Amniotic stem cell (primary cell): ENCODE measurements at regions not wholly inside any gene's neighbourhood (a gene's known extent, or its start where the extent isn't known, plus 50 kb on each side); places are given as distances from the start of the nearest gene placed in this dataset.
"Not testable (repeated sequence)": the region's sequence is repeated elsewhere in the genome, so short reads cannot be mapped to it uniquely, and the experiment has no call there.

Experiments
- DNase-seq: peaks from one replicate; lab custom pipeline; 2025; lab: John Stamatoyannopoulos, UW

DNA sequence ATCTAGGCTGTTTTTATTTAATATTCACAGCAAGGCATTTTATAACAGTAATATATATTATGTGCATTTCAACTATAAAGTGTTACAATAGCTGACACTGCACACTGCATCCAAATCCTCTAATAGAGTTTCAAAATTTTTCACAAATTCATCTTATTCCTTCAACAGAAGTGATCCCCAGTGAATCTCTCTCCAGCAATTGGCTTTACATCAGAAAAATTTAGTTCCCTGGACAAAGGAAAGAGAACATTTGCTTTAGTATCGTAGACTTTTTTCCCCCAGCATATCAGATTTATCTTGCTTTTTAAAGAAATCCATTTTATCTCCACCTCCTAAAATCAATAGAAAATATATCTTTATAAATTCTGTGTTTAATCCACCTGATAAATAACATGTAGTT lies 868.6 kb downstream of the TBL1XR1 start:
- no peak for DNase-seq

DNA sequence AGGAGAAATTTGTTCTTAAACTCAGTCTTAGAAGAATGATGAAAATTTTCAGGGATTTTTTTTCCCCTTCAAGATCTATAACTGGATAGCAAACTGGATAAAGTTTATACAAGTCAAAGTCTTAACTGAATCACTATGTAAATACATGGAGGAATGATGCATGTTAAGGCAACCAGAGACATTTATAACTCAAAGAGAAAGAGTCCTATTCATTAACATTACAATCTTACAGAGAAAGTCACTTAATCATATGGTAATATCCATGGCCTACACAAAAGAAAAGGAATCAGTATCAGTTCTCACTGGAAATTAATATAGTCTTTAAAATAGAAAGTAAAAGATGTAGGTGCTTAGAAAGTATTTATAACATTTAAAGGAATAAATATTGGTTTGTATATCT lies 869.1 kb downstream of the TBL1XR1 start:
- no peak for DNase-seq

DNA sequence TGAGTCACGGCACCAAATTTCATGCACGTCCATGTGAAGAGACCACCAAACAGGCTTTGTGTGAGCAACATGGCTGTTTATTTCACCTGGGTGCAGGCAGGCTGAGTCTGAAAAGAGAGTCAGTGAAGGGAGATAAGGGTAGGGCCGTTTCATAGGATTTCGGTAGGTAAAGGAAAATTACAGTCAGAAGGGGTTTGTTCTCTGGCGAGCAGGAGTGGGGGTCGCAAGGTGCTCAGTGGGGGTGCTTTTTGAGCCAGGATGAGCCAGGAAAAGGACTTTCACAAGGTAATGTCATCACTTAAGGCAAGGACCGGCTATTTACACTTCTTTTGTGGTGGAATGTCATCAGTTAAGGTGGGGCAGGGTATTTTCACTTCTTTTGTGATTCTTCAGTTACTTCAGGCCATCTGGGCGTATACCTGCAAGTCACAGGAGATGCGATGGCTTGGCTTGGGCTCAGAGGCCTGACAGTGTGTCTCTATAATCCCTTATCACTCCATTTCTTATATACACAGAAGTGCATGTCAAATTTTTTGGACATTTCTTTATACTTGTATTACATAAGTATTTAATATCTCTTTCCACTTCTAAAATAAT lies 870.3 kb downstream of the TBL1XR1 start:
- not testable (repeated sequence) for DNase-seq

DNA sequence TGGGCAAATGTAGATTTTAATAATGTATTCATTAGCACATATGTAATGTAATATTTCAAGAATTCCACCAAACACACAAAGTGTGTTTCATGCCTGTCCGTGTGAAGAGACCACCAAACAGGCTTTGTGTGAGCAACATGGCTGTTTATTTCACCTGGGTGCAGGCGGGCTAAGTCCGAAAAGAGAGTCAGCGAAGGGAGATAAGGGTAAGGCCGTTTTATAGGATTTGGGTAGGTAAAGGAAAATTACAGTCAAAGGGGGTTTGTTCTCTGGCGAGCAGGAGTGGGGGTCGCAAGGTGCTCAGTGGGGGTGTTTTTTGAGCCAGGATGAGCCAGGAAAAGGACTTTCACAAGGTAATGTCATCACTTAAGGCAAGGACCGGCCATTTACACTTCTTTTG lies 875.8 kb downstream of the TBL1XR1 start:
- DNase-seq = not testable (repeated sequence)

DNA sequence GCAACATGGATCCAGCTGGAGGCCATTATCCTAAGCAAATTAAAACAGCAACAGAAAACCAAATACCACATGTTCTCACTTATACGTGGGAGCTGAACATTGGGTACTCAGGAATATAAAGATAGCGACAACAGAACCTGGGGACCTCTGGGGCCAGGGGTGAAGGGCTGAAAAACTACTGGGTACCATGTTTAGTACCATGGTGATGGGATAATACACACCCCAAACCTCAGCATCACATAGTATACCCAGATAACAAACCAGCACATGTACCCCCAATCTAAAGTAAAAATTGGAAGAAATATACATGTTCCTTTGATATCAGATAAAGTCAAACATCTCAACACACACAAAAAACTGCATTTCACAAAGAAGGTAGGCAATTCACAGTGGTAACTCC lies 876.2 kb downstream of the TBL1XR1 start:
- DNase-seq = no peak

DNA sequence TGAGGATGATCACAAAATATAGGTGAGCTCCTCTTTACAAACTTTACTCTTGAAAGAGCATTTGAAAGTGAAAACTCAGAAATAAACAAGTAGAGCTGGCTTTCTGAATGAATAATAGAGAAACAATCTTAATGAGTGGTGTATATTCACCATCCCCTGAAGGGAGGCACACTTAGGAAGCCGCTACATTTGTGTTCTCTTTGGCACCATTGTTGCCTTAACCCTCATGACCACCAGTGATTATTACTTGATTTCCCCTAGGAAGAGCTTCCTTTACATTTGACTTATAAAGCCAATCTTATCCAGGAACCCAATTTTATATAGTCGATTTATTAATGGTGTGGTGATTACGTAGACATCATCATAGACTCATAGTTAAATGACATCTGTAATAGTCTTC lies 883.9 kb downstream of the TBL1XR1 start:
- DNase-seq = no peak

DNA sequence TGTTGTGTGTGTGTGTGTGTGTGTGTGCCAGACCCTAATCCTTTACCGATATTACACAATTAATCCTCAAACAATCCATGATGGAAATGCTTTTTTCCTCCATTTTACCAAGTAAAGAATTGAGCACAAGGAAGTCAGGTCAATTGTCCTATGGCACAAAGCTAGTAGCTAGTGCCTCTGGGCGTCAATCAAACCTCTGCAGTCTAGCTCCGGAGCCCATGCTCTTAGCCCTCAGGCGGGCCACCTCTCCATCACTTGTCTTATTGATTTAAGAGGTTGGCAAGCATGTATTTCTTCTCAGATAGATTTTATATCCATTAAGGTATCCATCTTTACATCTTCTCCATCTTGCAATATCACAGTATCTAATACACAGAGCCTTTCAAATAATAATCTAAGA lies 886.6 kb downstream of the TBL1XR1 start:
- no peak for DNase-seq

DNA sequence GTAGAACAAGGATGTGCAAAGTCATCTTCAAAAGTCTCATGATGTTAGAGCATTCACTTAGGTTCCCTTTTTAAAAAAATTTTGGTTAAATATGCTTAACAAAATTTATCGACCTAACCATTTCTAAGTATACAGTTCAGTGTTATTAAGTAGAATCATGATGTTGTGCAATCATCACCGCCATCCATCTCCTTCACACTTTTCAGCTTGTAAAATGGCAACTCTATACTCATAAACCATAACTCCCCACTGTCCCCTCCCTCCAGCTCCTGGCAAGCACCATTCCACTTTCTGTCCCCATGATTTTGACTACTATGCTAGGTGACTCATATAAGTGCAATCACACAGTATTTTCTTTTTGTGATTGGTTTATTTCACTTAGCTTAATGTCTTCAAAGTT lies 895.0 kb downstream of the TBL1XR1 start:
- DNase-seq = no peak

DNA sequence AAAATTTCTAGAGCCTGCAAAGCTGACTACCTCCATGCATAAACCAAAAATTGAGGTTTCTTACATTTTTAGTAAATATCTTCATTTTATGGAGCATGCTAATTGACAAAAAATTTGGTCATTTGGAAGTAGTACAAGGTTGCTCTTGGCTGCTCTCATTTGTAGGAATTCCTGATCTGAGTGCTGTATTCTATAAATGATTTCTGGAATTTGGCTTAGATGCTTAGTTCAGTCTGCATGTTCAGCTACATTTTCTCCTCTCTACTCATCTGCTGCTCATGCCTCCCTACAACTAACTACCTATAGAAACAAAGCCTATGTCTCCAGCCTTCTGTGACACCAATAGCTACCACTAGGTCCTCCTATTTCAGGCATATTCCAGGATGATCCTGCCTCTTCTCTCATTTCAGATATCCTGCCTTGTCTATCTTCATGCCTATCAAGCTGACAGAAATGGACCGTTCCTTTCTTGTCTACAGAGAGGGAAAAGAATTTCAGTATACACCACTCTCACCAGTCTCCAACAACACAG lies 901.1 kb downstream of the TBL1XR1 start:
- no peak for DNase-seq

DNA sequence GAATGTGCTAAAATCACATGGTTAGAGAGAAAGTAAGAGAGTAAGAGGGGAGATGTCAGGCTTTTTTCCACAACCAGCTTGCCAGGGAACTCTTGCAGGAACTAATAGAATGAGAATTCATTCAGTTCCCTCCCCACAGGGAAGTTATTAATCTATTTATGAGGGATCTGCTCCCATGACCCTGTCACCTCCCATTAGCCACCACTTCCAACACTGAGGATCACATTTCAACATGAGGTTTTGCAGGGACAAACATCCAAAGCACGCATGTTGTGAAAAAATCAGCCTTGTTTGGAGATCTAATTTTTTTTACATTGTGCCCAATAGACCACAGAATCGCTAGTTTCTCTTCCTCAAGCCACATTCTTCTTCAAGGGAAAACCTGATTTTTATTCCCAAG lies 904.0 kb downstream of the TBL1XR1 start:
- no peak for DNase-seq

DNA sequence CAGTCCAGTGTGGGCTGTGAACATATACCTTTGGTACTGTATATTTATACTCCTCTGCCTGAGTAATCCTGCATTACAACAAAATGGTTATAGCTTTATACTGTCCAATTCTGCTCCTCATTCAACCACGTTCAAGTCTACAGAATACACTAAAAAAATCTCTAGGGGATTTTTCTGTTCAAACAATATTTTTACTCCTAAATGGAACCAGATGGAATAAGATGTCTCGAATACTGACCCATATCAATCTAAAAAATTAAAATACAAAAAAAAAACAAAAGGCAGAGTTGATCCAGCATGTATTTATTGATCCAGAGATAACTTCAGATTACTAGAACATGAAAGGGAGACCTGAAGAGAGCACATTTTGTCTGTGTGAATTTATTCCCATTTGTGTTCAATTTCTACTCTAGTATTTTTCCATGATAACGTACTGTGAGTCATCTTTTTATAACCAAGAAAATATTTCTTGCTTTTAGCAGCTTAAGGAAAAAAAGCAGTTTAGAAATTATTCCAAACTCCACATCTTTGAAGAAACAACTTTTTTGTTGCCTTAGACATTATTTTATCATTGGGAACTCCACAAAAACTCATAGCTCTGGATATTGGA lies 910.7 kb downstream of the TBL1XR1 start:
- DNase-seq = no peak

DNA sequence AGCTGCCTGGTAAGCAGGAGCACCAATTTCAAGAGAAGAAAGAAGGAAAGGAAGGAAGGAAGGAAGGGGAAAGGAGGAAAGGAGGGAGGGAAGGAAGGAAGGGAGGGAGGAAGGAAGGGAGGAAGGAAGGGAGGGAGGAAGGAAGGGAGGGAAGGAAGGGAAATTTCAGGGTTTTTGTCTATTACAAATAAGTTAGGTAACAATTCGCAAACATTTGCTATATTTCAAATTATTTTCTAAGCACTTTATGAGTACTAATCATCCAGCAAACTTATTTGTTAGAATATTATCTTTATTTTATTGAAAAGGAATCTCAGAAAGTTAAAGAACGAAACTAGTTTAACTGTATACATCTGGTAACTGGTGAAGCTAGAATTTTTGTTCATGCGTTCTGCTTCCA lies 921.7 kb downstream of the TBL1XR1 start:
- DNase-seq = no peak

DNA sequence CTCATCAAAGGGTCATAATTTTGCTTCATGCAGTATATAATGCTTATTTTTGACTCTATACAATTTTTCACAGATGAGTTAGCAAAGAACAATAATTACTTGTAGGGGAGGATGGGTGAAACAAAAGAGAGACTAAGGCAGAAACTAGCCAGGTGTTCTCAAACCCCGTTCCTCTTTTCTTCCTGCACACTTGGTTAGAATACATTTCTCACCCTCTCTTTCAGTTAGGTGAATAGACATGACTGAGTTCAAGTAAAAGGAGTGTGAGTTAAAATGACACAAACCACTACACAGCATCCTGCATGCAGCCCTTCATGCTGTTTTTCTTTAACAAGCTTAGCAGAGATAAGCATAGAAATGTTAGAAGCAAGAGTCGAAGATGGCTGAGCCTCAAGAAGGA lies 922.2 kb downstream of the TBL1XR1 start:
- no peak for DNase-seq

DNA sequence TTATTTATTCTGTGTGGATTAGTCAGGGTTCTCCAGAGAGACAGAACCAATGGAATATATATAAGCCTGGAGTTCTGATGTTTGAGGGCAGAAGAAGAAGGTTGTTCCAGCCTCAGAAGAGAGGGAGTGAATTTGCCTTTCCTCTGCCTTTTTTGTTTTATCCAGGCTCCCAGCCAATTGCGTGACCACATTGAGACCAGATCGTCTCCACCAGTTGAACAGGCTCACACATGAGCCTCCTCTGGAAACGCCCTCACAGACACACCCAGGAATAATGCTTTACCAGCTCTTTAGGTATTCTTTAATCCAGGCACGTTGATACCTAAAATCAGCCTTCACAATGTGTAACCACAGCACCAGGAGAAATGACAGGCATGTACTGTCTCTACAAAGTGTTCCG lies 923.1 kb downstream of the TBL1XR1 start:
- DNase-seq = no peak

DNA sequence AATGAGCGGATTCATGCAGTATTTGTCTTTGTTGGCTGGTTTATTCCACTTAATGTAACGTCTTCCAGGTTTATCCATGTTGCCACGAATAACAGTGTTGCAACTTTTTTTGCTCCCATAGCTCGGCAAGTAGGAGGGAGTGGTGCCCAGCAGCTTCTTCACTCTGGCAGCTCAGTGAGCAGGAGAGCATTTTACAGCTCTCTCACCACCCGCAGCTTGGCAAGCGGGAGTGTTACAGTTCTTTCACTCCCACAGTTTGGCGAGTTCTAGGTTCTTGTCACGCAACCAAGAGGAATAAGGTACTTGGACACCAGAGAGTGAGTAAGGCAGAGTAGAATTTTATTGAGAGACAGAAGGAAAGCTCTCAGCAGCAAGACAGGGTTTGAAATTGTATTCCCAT lies 935.2 kb downstream of the TBL1XR1 start:
- DNase-seq = no peak

DNA sequence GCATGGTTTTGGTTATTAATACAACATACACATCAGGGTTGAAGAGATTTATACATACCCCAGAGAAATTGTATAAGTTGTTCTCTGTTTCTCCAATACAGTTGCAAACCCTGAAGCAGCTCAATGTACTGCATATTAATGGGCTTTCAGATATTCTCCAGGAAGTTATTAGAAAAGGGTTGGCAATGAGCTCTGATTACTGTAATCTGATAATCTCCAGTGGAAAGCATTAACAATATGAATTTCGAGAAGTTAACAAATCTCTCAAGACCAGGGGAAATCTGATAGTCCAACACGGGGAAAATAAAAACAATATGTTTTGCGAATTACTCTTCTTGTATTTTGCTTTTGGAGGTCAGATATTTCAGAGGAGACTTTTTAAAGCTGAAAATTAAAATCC lies 950.1 kb downstream of the TBL1XR1 start:
- DNase-seq = no peak

DNA sequence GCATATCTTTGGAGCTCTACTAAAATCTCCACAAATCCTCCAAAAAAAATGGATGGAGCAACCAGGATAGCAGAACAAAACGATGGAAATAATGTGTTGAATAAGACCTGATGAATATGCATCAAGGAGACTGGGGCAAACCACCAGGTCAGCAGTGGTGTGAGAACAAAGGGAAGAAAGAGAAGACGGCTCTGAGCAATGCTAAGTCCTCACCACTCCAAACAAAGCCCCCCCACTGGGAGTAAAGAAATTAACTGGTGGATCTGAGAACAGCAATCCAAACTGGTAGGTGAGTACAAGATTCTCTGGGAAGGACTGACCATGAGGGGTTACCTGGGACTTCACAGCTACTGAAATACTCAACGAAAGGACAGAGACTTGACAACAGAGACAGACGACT lies 977.3 kb downstream of the TBL1XR1 start:
- no peak for DNase-seq

DNA sequence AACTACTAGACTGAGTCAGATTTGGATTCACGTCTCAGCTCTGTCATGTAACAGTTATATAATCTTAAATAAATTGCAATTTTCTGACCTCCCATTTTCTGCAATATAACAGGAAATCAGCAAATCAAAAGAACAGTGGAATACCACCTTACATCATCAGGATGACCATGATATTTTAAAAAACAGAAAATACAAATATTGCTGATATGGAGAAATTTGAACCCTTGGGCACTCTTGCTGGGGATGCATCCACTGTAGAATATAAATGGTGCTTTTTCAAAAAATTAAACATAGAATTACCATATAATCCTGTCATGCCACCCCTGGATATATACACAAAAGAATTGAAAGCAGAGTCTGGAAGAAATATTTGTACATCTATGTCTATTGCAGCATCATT lies 982.5 kb downstream of the TBL1XR1 start:
- DNase-seq = no peak

DNA sequence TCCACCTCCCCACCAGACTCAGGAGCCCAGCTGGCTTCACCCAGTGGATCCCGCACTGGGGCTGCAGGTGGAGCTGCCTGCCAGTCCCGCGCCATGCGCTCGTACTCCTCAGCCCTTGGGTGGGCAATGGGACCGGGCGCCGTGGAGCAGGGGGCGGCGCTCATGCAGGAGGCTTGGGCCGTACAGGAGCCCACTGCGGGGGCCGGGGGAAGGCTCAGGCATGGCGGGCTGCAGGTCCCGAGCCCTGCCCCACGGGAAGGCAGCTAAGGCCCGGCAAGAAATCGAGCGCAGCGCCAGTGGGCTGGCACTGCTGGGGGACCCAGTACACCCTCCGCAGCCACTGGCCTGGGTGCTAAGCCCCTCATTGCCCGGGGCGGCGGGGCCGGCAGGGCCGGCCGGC lies 984.0 kb downstream of the TBL1XR1 start:
- DNase-seq = not testable (repeated sequence)

DNA sequence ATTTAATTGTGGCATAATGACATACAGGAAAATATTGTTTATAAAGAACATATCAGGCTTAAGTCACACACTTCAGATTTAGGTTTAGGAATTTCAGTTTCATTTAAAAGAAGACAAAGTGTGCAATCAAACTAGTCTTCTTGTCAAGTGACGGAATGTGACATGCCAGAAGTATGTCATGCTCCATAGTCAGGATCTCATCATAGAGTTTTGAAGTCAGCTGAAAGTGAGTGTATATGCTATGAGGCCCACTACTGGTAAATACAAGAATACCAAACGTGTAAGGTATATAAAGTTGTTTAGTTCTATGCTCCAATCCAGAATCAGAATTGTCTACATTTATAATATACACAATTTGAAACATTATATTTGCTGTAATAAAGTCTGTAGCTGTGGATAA lies 988.4 kb downstream of the TBL1XR1 start:
- no peak for DNase-seq

DNA sequence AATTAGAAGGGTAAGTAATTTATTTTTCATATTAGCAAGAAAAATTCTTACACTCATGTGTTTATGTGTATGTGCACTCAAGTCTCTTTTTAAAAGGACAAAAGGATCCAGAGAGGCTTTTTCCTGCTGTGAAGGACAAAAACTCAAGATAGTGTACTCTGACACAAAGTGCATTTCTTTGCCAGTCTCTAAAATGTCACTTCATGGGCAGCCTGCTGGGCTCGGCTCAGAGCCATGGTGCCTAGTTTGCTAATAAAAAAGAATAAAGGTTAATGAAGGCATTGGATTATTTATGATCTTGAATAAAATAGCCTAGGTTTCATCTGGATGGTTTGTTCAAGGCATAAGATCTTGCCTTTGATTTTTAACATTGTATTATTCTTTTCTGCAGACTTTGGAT lies 989.0 kb downstream of the TBL1XR1 start:
- DNase-seq = no peak

DNA sequence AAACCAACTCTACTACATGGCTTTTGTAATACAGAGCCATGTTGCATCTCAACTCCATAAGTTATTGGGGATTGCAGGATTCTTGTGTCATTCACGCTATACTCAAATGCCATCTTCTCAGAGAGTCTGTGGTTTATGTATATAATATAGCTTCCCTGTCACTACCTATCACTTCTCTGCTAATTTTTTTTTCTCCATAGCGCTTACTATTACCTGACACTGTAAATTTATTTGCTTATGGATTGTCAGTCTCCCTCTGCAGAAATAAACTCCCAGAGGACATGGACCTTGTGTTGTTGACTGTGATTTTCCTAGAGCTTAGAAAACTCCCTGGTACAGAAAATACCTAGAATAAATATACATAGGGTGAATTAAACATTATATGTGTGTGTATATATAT lies 990.5 kb downstream of the TBL1XR1 start:
- DNase-seq = no peak

DNA sequence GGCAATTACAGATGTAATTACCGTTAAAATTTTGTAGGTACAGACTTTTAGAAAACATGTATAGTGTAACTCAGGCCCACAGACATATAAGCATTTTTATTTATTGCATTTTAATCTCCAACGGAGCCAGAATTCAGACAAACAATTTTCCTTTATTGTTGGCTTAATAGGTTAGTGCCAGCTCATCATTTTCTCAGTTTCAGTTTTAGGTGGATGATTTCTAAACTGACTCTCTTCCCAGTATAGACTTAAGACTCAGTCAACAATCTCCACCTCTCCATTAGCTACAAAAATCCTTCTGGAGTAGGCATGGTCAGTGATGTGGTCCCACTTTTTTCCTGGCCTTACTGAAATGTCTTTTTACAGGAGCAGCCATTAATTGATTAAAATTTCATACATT lies 994.6 kb downstream of the TBL1XR1 start:
- DNase-seq = no peak

DNA sequence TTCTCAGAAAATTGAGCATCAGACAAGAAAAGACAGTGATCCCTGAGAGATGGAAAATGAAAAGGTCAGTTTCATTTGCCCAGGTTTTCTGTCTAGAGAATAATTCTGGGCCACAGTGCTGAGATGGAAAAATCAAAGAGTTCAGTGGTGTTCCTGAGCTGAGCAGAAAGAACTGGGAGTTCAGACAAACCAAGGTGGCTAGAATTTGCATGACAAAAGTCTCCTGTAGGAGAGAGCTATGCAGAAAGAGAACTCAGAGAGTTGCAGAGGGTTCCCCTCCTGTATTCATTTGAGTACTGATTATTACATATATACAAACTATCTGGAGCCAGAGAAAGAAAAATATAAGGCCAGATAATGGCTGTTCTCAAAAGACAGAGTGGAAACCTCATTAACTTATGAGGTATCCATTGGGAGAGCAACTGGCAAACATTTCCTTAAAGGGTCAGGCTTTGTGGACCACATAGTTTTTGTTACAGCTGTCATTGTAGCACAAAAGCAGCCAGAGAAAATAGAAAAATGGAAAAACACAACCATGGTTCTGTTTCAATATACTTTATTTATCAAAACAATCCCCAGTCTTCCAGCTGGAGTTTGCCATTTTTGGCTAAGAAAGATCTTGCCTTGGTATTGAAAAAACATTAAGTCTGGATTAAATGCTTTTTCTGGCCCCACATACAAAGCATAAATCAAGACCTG lies 1004.1 kb downstream of the TBL1XR1 start:
- no peak for DNase-seq
